ENCODE measurements at regions not wholly inside any gene's neighbourhood (a gene's known extent, or its start where the extent isn't known, plus 50 kb on each side); places are given as distances from the start of the nearest gene placed in this dataset.

- 96% methylated on average over 2 of the region's 2 CpGs; no CpG with 5 or more reads in 1 of the 2 experiments for WGBS, 2 experiments (ENCODE audit: extremely low coverage in 1 of 2, insufficient coverage in 1 of 2, insufficient read length in 1 of 2, insufficient replicate concordance in 2 of 2, low coverage in 1 of 2, low lambda C conversion rate in 2 of 2, missing lambda C conversion rate in 1 of 2)
- no peak overlapping the region for H2AK5ac ChIP-seq (ENCODE audit: low read depth, low read length)
- CTCF ChIA-PET (ENCODE audit: partially characterized antibody): interaction anchor here (1.1 kb wide), 1 partner anchor 14 kb away, joined by 3 read pairs; no protein-coding TSS in a partner anchor
Observed at GRCh38 chrX:95953564-95953963, 731.1 kb upstream of the DIAPH2 start.

More at GRCh38 chrX:95953564-95953963, 731.1 kb upstream of the DIAPH2 start:
- Histone ChIP-seq H3K23ac (ENCODE audit: insufficient read length) (no peak overlapping the region), H3K9me3 (ENCODE audit: insufficient read depth in 2 of 2, low read depth in 1 of 2, low read length in 1 of 2) (peaks cover 10 to 15% of the 10 kb centered on the region in 2 experiments; a peak in 3 of 4 replicates), H3K79me2 (ENCODE audit: control insufficient read depth in 1 of 2, insufficient read depth in 2 of 2, low read length in 2 of 2) (no peaks in the 10 kb centered on the region), H3K56ac (replicated peaks; ENCODE audit: insufficient read length, low read depth, low read length) (no peak overlapping the region), H3K4me2 (ENCODE audit: insufficient read depth in 1 of 2, low read depth in 2 of 2, low read length in 2 of 2) (no peak overlapping the region), H3K23me2 (ENCODE audit: low read depth, low read length) (no peaks in the 10 kb centered on the region), H2BK12ac (ENCODE audit: low read depth, low read length) (no peak overlapping the region), H3K27me3 (replicated peaks in 1 of 4; ENCODE audit: control insufficient read depth in 3 of 4, extremely low read depth in 1 of 4, insufficient read depth in 3 of 4, low read length in 3 of 4) (no peaks in the 10 kb centered on the region), H3K27ac (ENCODE audit: low read depth, low read length) (no peak overlapping the region), H2BK120ac (replicated peaks; ENCODE audit: low read depth, low read length) (no peak overlapping the region), H2BK5ac (ENCODE audit: low read depth, low read length) (no peak overlapping the region), H3K14ac (ENCODE audit: insufficient read length) (no peak overlapping the region), H2BK20ac (ENCODE audit: low read length) (no peak overlapping the region), H4K20me1 (replicated peaks in 1 of 2; ENCODE audit: control insufficient read depth in 1 of 2, insufficient read depth in 2 of 2, low read length in 2 of 2) (no peaks in the 10 kb centered on the region), H3K36me3 (ENCODE audit: control insufficient read depth in 2 of 4, insufficient read depth in 4 of 4, low read length in 3 of 4) (no peaks in the 10 kb centered on the region), H2BK15ac (ENCODE audit: low read length) (no peak overlapping the region), H4K5ac (ENCODE audit: insufficient read length, low read depth, low read length) (no peak overlapping the region), H4K8ac (ENCODE audit: extremely low read depth, insufficient read depth, low read length) (no peak overlapping the region), H3K4ac (replicated peaks; ENCODE audit: insufficient read length, low read depth, low read length) (no peak overlapping the region), H3K4me1 (replicated peaks in 1 of 4; ENCODE audit: control insufficient read depth in 3 of 4, insufficient read depth in 4 of 4, low read length in 3 of 4) (no peaks in the 10 kb centered on the region), H3K4me3 (ENCODE audit: extremely low read depth in 1 of 4, insufficient read depth in 2 of 4, low read depth in 3 of 4, low read length in 4 of 4) (no peak overlapping the region), H4K91ac (replicated peaks; ENCODE audit: insufficient read length, low read length) (no peak overlapping the region), H2AFZ (ENCODE audit: low read length) (no peak overlapping the region), H3K9ac (replicated peaks in 1 of 4; ENCODE audit: extremely low read depth in 1 of 4, low read depth in 3 of 4, low read length in 3 of 4) (no peak overlapping the region), H3K79me1 (ENCODE audit: low read depth, low read length) (no peaks in the 10 kb centered on the region), H3K18ac (ENCODE audit: extremely low read depth, low read length) (no peak overlapping the region)
- no peak for FAIRE-seq
- POLR2A ChIA-PET (ENCODE audit: partially characterized antibody): no interaction called here
- DNase-seq (ENCODE audit: low read depth in 1 of 2, low spot score in 2 of 2): no peak
- TF ChIP-seq KDM1A (IDR thresholded peaks at IDR 0.05; ENCODE audit: borderline replicate concordance, low read length): no peak
- TF ChIP-seq JUND (IDR thresholded peaks at IDR 0.05; ENCODE audit: low read length): no peak
- no peak for TF ChIP-seq POLR2AphosphoS5 (IDR thresholded peaks at IDR 0.05; ENCODE audit: low read depth, low read length)
- TF ChIP-seq GTF2F1 (IDR thresholded peaks at IDR 0.05; ENCODE audit: borderline replicate concordance, low read depth, low read length): no peak
- no peak for TF ChIP-seq EGR1 (IDR thresholded peaks at IDR 0.05; ENCODE audit: borderline replicate concordance, low read depth, low read length)
- no peak for TF ChIP-seq BRCA1 (IDR thresholded peaks at IDR 0.05; ENCODE audit: low read depth, low read length)
- no peak for TF ChIP-seq KDM5A (IDR thresholded peaks at IDR 0.05; ENCODE audit: low read length)
- no peak for TF ChIP-seq SRF (IDR thresholded peaks at IDR 0.05; ENCODE audit: low read depth, low read length)
- TF ChIP-seq FOSL1 (IDR thresholded peaks at IDR 0.05; ENCODE audit: insufficient read depth, low read depth, low read length): no peak
- no peak for TF ChIP-seq CHD1 (IDR thresholded peaks at IDR 0.05; ENCODE audit: low read depth, low read length)
- no peak for TF ChIP-seq EP300 (IDR thresholded peaks at IDR 0.05; ENCODE audit: borderline replicate concordance in 1 of 2, low read depth in 2 of 2, low read length in 2 of 2)

Measured in H1 (cell line).